Activated B cell treated with CpG ODN at 0.5 μM for 24 hours (primary cell): ENCODE measurements at regions not wholly inside any gene's neighbourhood (a gene's known extent, or its start where the extent isn't known, plus 50 kb on each side); places are given as distances from the start of the nearest gene placed in this dataset.

Experiments used
- ATAC-seq: fragments of 200-7000 bp; cut with Tn5 transposase; one replicate; pipeline ENCODE4 v1.10.0; 2021; ENCODE audit warnings: low read depth, mild to moderate bottlenecking, moderate library complexity
- CTCF ChIA-PET: fragments of 350-600 bp; sonication (Branson Sonifier 250); formaldehyde crosslinking; loops from one replicate; lab custom pipeline; 2021; ENCODE audit warnings: antibody characterized with exemption; lab: Charles Lee
- POLR2A ChIA-PET: fragments of 350-600 bp; sonication (Branson Sonifier 250); formaldehyde crosslinking; loops from one replicate; lab custom pipeline; 2021; ENCODE audit warnings: antibody characterized with exemption; lab: Charles Lee
- DNase-seq: peaks from one replicate; pipeline ENCODE4 v3.0.0; 2022
- H3K27ac Mint-ChIP-seq: one replicate; pipeline ENCODE4 v1.8.0; 2020; ENCODE audit warnings: mixed read lengths
- H3K27me3 Mint-ChIP-seq: one replicate; pipeline ENCODE4 v1.8.0; 2021; ENCODE audit warnings: mixed read lengths
- H3K36me3 Mint-ChIP-seq: one replicate; pipeline ENCODE4 v1.8.0; 2021; ENCODE audit warnings: low read depth, mixed read lengths
- H3K4me1 Mint-ChIP-seq: one replicate; pipeline ENCODE4 v1.8.0; 2021; ENCODE audit warnings: mixed read lengths
- H3K4me3 Mint-ChIP-seq: one replicate; pipeline ENCODE4 v1.8.0; 2020; ENCODE audit warnings: mild to moderate bottlenecking, mixed read lengths
- H3K9me3 Mint-ChIP-seq: one replicate; pipeline ENCODE4 v1.8.0; 2020; ENCODE audit warnings: mixed read lengths
- intact Hi-C: fragments of 100-400 bp; cut with micrococcal nuclease; formaldehyde crosslinking; loops from one replicate; pipeline ENCODE4 v1.15.1; 2024
- TF ChIP-seq, protein P1 (sequence below): fragments of 200-600 bp; IDR thresholded peaks from one replicate; pipeline ENCODE4 v1.8.0; 2022; ENCODE audit warnings: antibody characterized with exemption, mild to moderate bottlenecking

DNA sequence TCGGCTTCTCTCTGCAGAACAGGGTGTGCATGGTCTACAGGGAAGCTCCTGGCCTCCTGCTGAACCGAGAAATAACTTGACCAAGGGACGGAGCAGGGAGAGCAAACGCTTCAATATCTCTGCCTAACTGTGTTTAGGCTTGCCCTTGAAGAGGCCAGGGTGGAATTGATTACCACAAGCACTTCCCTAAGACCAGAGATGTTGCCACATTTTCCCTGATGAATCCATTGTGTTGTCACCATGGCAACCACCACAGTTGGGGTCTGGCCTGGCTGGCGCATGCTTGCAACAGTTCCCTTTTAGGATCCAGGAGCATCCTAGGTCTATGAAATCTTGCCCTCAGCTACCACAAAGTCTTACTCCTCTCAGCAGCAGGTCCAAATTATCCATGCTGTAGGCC, 213.5 kb upstream of the SULF2 start:
- TF ChIP-seq, protein P1, sequence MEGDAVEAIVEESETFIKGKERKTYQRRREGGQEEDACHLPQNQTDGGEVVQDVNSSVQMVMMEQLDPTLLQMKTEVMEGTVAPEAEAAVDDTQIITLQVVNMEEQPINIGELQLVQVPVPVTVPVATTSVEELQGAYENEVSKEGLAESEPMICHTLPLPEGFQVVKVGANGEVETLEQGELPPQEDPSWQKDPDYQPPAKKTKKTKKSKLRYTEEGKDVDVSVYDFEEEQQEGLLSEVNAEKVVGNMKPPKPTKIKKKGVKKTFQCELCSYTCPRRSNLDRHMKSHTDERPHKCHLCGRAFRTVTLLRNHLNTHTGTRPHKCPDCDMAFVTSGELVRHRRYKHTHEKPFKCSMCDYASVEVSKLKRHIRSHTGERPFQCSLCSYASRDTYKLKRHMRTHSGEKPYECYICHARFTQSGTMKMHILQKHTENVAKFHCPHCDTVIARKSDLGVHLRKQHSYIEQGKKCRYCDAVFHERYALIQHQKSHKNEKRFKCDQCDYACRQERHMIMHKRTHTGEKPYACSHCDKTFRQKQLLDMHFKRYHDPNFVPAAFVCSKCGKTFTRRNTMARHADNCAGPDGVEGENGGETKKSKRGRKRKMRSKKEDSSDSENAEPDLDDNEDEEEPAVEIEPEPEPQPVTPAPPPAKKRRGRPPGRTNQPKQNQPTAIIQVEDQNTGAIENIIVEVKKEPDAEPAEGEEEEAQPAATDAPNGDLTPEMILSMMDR = no peak
- CTCF ChIA-PET = no interaction called here
- H3K9me3 Mint-ChIP-seq = peaks cover 2% of the 10 kb centered on the region
- no peak for DNase-seq
- no peaks in the 10 kb centered on the region for H3K36me3 Mint-ChIP-seq
- no peak overlapping the region for H3K4me3 Mint-ChIP-seq
- no peak for ATAC-seq
- no peaks in the 10 kb centered on the region for H3K27me3 Mint-ChIP-seq
- intact Hi-C loops = no loop called here
- H3K27ac Mint-ChIP-seq = no peak overlapping the region
- POLR2A ChIA-PET = interaction anchor here (0.6 kb wide), 1 partner anchor 657 kb away, joined by 3 read pairs; no protein-coding TSS in a partner anchor
- H3K4me1 Mint-ChIP-seq = peaks cover 25% of the 10 kb centered on the region

DNA sequence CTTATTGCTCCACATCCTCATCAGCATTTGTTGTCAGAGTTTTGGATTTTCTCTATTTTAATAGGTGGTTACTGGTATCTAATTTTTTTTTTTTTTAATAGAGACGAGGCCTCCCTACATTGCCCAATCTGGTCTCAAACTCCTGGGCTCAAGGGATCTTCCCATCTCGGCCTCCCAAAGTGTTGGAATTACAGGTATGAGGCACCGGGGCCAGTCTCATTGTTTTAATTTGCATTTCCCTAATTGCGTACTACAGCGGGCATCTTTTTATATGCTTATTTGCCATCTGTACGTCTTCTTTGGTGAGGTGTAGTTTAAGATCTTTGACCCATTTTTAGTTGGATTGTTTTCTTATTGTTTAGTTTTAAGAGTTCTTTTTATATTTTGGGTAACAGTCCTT, 210.4 kb upstream of the SULF2 start:
- POLR2A ChIA-PET = no interaction called here
- intact Hi-C loops = no loop called here
- CTCF ChIA-PET = no interaction called here
- TF ChIP-seq, protein P1 = no peak
- Mint-ChIP-seq H3K9me3 (peaks cover 9% of the 10 kb centered on the region), H3K4me1 (peaks cover 2% of the 10 kb centered on the region), H3K27ac (no peak overlapping the region), H3K27me3 (peaks cover 2% of the 10 kb centered on the region), H3K4me3 (no peak overlapping the region), H3K36me3 (no peaks in the 10 kb centered on the region)
- ATAC-seq (no peak), DNase-seq (no peak)

DNA sequence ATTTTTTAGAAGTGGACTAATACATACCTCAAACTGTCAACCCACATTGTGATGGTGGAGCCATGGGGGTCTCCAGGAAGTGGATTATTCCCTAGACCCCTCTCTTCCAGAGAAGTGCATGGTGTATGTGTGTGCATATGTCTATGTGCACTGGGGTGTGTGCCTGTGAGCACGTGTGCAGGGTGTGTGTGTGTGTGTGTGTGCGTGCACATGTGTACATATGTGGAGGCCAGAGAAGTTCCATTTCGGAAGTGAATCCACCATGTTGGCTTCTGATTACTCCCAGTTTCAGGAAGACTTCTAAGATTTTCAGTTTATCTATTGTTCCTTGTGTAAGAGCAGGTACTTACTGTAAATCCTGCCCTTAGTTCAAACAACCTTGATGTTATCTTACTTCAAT, 208.5 kb upstream of the SULF2 start:
- intact Hi-C loops = no loop called here
- ATAC-seq = no peak
- no peak overlapping the region for H3K27ac Mint-ChIP-seq
- ChIA-PET POLR2A (no interaction called here), CTCF (no interaction called here)
- no peak overlapping the region for H3K4me3 Mint-ChIP-seq
- H3K27me3 Mint-ChIP-seq = peaks cover 2% of the 10 kb centered on the region
- no peak for DNase-seq
- peaks cover 9% of the 10 kb centered on the region for H3K9me3 Mint-ChIP-seq
- TF ChIP-seq, protein P1 = no peak
- H3K4me1 Mint-ChIP-seq = peaks cover 2% of the 10 kb centered on the region
- H3K36me3 Mint-ChIP-seq = no peaks in the 10 kb centered on the region

DNA sequence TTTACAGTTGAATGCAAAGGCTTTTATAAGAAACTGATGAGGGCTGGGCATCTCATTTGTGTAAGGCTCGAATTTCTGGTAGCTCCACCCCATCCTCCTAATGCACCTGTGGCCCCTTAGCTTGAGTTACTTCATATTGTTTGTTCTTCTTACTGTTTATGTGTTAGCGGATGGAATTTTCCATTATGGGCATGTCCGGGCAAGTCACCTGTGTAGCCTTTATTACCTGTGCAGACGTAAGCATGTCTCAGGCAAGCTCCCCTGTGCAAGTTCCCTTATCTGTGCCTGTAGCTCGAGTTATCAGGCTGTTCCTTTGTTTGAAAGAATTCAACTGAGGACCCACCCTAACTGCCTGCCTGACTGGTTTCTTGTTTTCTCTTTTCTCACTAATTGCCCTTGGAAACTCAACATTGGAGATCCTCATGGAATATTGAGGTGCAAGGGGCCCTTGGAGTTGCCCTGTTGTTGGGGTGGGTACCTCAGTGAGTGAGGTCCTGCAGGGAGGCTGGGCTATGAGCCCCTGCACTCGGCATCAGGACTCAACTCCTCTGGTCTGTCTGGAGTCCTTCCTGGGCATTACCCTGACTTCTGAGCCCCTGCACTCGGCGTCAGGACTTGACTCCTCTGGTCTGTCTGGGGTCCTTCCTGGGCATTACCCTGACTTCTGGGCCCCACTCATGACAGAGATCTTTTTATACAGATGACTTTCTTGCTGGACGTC, 207.9 kb upstream of the SULF2 start:
- ChIA-PET POLR2A (no interaction called here), CTCF (no interaction called here)
- TF ChIP-seq, protein P1 = no peak
- H3K27ac Mint-ChIP-seq = no peak overlapping the region
- peaks cover 9% of the 10 kb centered on the region for H3K9me3 Mint-ChIP-seq
- intact Hi-C loops = no loop called here
- no peak for ATAC-seq
- H3K4me1 Mint-ChIP-seq = no peaks in the 10 kb centered on the region
- H3K36me3 Mint-ChIP-seq = no peaks in the 10 kb centered on the region
- H3K27me3 Mint-ChIP-seq = peaks cover 2% of the 10 kb centered on the region
- no peak overlapping the region for H3K4me3 Mint-ChIP-seq
- no peak for DNase-seq

DNA sequence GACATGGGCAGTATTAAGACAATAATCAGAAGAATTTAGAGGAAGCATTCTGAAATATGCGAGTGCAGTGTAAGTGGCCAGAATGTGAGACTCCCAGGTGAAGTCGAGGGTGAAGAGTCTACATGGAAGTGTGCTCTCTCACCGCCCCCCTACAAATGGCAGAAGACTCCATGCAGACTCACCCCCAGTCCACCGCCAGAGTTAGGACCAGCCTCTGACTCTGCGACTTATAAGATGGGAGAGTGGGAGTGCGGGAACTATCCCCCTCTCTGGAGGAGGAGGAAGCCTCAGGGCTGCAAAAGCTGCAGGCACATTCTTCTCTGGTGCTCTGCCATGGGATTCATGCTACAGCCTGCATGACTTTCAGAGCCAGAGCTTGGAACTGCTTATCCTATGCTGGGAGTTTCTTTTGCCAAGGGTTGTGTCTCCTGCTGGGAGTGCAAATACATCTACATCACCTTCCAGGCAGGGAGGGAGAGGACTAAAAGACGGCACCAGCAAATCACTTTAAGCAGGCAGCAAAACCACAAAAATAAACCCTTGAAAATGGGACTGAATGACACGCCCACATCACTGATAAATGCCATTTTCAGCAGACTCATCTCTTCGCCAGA, 206.7 kb upstream of the SULF2 start:
- no peak for DNase-seq

More for the DNA sequence above, 206.7 kb upstream of the SULF2 start:
- ChIA-PET CTCF (no interaction called here), POLR2A (no interaction called here)
- Mint-ChIP-seq H3K27me3 (peaks cover 2% of the 10 kb centered on the region), H3K27ac (no peak overlapping the region), H3K4me1 (no peaks in the 10 kb centered on the region), H3K9me3 (peaks cover 9% of the 10 kb centered on the region), H3K36me3 (no peaks in the 10 kb centered on the region), H3K4me3 (no peak overlapping the region)
- intact Hi-C loops = no loop called here
- TF ChIP-seq, protein P1 = no peak
- no peak for ATAC-seq
